Amniotic stem cell (primary cell): ENCODE measurements at regions not wholly inside any gene's neighbourhood (a gene's known extent, or its start where the extent isn't known, plus 50 kb on each side); places are given as distances from the start of the nearest gene placed in this dataset.
"Not testable (repeated sequence)": the region's sequence is repeated elsewhere in the genome, so short reads cannot be mapped to it uniquely, and the experiment has no call there.

Experiments
- DNase-seq: peaks from one replicate; lab custom pipeline; 2025; lab: John Stamatoyannopoulos, UW

- not testable (repeated sequence) for DNase-seq
Observed at GRCh38 chr3:154902495-154902894, 177.6 kb upstream of the MME start.

DNA sequence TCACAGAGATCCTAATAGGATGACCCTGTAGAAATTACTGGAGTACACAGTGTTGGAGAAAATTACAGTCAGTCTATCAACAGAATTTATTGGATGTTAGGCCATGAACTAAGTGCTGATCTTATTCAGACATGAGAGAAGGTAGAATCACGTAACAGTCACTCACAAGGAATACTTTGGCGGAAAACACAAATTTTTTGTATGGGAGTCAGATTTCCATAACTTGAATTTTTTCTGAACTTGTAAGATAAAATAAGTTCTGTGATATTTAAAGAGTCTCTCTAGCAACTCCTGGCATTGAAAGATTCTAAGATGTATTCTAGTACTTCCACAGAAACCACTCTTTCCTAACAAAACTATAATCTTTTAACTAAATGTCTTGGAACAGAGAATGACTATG is 178.8 kb upstream of the MME start:
- DNase-seq = no peak

DNA sequence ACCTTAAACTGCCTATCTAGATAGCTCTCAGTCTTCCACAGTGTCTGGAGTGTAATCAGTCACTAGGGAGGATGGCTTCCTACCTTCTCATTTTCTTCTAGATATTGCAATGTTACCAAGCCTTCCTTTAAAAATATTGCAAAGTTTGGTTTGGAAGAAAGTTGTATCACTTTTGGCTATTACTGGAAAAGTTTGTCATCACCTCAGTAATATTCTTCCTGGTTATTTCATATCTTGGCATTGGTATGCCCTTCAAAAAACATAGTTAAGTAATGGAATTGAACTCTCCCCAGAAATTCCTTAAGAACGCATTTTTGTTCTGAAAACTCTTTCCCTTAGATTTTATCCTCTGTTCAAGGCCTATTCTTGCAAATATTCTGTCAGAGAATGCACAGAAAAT is 179.3 kb upstream of the MME start:
- no peak for DNase-seq

DNA sequence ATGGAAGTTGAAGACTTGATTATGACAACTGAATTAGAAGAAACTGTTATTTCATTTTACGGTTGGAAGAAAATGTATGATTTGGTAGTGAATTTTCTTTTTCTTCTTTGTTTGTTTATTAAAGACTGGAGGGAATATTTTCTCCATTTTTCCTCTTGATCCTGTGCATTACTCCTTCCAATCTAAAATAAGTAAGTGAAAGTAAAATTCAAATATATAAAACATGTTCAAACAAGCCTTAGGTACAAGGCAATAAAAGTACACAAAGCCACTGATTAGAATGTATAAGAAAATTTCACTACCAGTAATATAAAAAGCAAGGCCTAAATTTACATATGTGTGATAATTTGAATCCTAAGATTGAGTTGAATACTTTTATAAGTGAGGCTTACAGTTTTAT is 181.2 kb upstream of the MME start:
- no peak for DNase-seq

DNA sequence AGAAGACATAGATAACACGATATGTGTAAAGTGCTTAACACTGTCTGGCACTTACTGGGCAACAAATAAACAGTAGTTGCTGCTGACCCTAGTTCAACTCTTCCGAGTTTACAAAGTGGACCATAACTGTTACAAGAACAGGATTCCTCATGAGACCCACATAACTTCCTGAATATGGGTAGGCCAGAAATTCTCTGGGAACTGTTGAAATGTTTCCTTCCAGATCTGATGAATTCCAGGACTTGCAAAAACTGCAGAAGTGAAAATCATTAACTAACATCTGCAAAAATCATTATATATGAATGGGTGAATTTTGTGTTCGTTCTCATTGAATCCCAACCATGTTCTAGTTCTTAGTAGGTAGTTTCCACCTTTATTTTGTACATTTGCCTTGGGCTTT is 181.7 kb upstream of the MME start:
- no peak for DNase-seq

- DNase-seq = no peak
Observed at GRCh38 chr3:154893813-154894212, 186.3 kb upstream of the MME start.

- DNase-seq = no peak
Observed at GRCh38 chr3:154889227-154889634, 190.9 kb upstream of the MME start.

DNA sequence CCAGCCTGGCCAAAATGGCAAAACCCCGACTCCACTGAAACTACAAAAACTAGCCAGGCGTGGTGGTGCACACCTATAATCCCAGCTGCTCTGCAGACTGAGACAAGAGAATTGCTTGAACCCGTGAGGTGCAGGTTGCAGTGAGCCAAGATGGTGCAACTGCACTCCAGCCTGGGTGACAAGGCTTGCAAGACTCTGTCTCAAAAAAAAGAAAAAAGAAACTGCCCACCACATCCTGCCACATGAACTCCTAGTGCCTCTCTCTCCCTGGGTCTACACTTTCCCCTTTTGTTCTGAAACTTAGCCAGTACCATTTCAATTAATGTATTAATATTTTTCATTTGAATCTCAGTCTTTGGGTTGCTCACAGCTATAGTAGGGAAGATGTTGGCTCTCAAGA is 192.2 kb upstream of the MME start:
- no peak for DNase-seq

- DNase-seq = peak; percentile 92
Observed at GRCh38 chr3:154886437-154886836, 193.7 kb upstream of the MME start.

DNA sequence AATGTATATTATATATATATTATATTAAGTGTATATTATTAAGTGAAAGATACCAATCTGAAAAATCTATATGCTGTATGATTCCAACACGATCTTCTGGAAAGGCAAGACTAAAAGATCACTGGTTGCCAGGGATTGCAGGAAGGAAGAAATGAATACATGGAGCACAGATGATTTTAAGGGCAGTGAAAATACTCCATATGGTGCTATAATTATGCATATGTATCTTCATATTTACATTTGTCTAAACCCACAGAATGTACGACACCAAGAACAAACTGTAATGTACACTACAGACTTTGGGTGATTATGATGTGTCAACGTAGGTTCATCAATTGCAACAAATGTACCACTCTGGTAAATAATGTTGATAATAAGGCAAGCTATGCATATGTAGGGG is 194.7 kb upstream of the MME start:
- no peak for DNase-seq

DNA sequence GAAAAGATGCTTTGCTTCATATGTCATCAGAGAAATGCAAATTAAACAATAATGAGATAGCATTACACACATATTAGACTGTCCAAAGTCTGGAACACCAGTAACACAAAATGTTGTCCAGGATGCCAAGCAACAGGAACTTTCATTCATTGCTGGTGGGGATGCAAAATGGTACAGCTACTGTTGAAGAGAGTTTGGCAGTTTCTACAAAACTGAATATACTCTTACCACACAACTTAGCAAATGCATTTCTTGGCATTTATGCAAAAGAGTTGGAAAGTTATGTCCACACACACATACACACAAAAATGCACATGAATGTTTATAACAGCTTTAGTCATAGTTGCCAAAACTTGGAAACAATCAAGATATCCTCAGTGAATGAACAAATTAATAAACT is 195.2 kb upstream of the MME start:
- DNase-seq = no peak

GRCh38 chr3:154875142-154875541 is 205.0 kb upstream of the MME start:
- no peak for DNase-seq

DNA sequence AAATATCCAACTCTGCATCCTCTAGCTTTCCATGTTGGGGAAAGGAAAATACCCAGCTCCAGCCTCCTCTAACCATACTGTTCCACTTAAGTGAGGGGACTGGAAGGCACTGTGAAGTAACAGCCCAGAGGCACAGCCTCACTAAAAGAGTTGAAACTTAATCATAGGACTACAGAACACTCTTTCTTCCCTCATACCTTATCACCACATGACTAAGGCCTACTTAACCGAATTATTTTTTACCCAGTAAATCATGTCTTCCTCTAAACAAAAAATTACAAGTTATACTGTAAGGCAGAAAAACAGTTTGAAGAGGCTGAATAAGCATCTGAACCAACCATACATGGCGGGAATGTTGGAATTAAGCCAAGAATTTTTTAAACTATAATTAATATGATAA is 207.4 kb upstream of the MME start:
- DNase-seq = no peak

GRCh38 chr3:154872074-154872473 is 208.0 kb upstream of the MME start:
- DNase-seq = no peak

- no peak for DNase-seq
Observed at GRCh38 chr3:154864947-154865346, 215.2 kb upstream of the MME start.

DNA sequence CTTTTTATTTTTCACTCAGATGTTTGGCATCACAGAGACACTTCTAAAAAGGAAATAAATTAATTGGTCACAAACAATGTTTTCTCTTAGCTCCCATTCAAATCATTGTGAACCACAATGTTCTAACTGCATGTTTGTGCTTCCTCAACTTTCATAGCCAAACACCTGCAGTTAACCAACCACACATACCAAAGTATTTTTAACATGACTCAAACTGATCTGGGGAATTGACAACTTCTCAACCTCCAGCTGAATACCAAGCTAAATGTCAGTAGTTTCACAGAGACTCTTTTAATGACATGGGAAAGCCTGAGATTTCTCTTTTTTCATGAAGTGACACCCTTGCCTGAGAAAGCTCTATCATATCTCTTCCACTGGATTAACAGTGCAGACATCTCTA is 217.9 kb upstream of the MME start:
- no peak for DNase-seq

- DNase-seq = not testable (repeated sequence)
Observed at GRCh38 chr3:154852998-154853397, 227.1 kb upstream of the MME start.

- no peak for DNase-seq
Observed at GRCh38 chr3:154852515-154852914, 227.6 kb upstream of the MME start.

GRCh38 chr3:154851644-154852043 is 228.5 kb upstream of the MME start:
- no peak for DNase-seq

DNA sequence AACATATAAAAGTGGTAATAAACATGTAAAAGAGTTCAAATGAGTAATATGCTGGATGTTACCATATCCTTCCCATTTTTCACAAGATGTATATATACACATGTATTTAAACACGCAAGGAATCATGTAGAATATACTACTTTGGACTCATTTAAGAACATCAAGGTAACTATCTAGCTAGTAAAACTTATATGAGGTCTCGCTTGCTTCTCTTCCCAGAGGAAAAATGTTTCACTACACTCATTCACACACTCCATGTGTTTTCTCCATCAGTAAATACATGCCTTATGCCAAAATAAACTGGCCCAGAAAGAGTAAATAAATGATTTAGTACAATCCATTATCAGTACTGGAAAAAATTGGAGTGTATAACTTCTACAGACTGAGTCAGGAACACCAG is 229.2 kb upstream of the MME start:
- DNase-seq = no peak

GRCh38 chr3:154849408-154849807 is 230.7 kb upstream of the MME start:
- DNase-seq = no peak

DNA sequence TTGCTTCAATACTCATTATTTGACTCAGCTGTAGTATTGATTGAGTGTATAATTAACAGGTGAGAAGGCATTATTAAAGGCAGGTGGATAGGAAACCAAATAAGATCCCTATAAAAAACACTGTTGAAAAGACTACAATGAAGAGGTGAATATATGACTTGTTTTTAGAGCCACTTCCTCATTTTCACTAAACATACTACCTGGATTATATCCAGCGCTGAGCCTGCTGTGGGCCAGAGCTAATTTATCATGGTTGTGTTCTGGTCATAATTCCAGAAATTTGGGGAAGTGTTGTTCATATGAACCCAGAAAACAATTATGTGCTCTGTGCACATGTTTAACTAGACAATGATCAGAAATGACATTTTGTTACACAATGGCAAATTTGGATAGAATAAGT is 235.3 kb upstream of the MME start:
- DNase-seq = no peak

GRCh38 chr3:154843647-154844046 is 236.5 kb upstream of the MME start:
- no peak for DNase-seq

GRCh38 chr3:154842536-154842935 is 237.6 kb upstream of the MME start:
- DNase-seq = no peak

GRCh38 chr3:154835639-154836038 is 244.5 kb upstream of the MME start:
- DNase-seq = no peak
